ENCODE measurements at regions not wholly inside any gene's neighbourhood (a gene's known extent, or its start where the extent isn't known, plus 50 kb on each side); places are given as distances from the start of the nearest gene placed in this dataset.

DNA sequence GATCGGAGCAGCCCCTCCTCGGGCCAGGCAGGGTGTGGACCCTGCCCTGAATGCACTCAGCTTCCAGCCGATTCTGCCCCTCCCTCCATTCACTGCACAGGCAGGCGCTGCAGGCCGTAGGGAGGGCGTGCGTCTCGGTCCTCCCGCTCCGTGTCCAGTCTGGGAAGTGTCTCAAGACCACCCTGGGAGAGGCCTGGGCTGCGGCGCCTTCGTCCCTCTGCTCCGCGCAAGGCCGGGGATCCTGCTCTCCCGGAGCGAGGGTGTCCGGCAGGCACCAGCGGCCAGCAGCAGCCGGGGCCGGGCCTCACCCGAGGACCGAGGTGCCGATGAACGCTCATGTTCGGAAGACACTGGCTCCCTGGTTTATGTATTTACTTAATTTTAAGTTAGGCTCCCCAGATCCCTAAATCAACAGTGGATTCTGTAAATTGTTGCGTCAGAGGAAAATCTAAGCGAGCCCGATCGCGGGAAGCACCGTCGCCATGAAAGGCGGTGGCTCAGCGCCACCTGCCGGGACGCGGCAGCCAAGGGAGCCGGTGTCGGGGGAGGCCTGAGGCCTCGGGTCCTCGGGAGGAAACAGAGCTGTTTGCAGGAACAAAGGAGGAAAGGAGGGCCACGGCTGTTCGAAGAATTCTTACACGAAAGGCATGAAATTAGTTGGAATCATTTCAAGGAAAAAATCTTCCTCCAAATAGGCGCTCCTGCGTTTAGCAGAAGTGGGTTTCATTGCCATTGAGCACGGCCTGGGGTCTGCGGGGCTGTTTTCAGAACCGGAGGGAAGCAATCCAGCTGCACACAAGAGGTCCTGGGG is 195.3 kb downstream of the BRD1 start (continued):
- TF ChIP-seq, protein P1, sequence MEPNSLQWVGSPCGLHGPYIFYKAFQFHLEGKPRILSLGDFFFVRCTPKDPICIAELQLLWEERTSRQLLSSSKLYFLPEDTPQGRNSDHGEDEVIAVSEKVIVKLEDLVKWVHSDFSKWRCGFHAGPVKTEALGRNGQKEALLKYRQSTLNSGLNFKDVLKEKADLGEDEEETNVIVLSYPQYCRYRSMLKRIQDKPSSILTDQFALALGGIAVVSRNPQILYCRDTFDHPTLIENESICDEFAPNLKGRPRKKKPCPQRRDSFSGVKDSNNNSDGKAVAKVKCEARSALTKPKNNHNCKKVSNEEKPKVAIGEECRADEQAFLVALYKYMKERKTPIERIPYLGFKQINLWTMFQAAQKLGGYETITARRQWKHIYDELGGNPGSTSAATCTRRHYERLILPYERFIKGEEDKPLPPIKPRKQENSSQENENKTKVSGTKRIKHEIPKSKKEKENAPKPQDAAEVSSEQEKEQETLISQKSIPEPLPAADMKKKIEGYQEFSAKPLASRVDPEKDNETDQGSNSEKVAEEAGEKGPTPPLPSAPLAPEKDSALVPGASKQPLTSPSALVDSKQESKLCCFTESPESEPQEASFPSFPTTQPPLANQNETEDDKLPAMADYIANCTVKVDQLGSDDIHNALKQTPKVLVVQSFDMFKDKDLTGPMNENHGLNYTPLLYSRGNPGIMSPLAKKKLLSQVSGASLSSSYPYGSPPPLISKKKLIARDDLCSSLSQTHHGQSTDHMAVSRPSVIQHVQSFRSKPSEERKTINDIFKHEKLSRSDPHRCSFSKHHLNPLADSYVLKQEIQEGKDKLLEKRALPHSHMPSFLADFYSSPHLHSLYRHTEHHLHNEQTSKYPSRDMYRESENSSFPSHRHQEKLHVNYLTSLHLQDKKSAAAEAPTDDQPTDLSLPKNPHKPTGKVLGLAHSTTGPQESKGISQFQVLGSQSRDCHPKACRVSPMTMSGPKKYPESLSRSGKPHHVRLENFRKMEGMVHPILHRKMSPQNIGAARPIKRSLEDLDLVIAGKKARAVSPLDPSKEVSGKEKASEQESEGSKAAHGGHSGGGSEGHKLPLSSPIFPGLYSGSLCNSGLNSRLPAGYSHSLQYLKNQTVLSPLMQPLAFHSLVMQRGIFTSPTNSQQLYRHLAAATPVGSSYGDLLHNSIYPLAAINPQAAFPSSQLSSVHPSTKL (CRISPR knock-in tag; IDR thresholded peaks at IDR 0.05) = peak; percentile 31; the same call in 1 of the 2 replicates
- TF ChIP-seq, protein P2, sequence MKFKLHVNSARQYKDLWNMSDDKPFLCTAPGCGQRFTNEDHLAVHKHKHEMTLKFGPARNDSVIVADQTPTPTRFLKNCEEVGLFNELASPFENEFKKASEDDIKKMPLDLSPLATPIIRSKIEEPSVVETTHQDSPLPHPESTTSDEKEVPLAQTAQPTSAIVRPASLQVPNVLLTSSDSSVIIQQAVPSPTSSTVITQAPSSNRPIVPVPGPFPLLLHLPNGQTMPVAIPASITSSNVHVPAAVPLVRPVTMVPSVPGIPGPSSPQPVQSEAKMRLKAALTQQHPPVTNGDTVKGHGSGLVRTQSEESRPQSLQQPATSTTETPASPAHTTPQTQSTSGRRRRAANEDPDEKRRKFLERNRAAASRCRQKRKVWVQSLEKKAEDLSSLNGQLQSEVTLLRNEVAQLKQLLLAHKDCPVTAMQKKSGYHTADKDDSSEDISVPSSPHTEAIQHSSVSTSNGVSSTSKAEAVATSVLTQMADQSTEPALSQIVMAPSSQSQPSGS (CRISPR knock-in tag; IDR thresholded peaks at IDR 0.05) = no peak
- TF ChIP-seq PHF8 (CRISPR knock-in tag; IDR thresholded peaks at IDR 0.05) (0 out of 2 replicates have a peak, but pooled peaks have one; percentile 17), SMC3 (IDR thresholded peaks at IDR 0.05; ENCODE audit: low read length) (peak; percentile 48; the same call in 1 of the 2 replicates), ZFX (CRISPR knock-in tag; IDR thresholded peaks at IDR 0.05; ENCODE audit: low read depth) (peak; percentile 73), ZBTB7B (CRISPR knock-in tag; IDR thresholded peaks at IDR 0.05) (0 out of 2 replicates have a peak, but pooled peaks have one; percentile 38), STAG1 (CRISPR knock-in tag; IDR thresholded peaks at IDR 0.05) (peak; percentile 92), HDAC6 (IDR thresholded peaks at IDR 0.05; ENCODE audit: low read depth, low read length) (no peak), ZNF563 (CRISPR knock-in tag; IDR thresholded peaks at IDR 0.05) (no peak), HOXA5 (CRISPR knock-in tag; IDR thresholded peaks at IDR 0.05) (0 out of 2 replicates have a peak, but pooled peaks have one; percentile 23), CBX5 (CRISPR knock-in tag; IDR thresholded peaks at IDR 0.05; ENCODE audit: borderline replicate concordance) (peak; percentile 16; the same call in 1 of the 2 replicates), ZFP1 (CRISPR knock-in tag; IDR thresholded peaks at IDR 0.05) (no peak), ZNF552 (CRISPR knock-in tag; IDR thresholded peaks at IDR 0.05; ENCODE audit: borderline replicate concordance) (no peak), KDM2A (CRISPR knock-in tag; IDR thresholded peaks at IDR 0.05; ENCODE audit: borderline replicate concordance, low read depth) (peak; percentile 90)
- TF ChIP-seq, protein P3, sequence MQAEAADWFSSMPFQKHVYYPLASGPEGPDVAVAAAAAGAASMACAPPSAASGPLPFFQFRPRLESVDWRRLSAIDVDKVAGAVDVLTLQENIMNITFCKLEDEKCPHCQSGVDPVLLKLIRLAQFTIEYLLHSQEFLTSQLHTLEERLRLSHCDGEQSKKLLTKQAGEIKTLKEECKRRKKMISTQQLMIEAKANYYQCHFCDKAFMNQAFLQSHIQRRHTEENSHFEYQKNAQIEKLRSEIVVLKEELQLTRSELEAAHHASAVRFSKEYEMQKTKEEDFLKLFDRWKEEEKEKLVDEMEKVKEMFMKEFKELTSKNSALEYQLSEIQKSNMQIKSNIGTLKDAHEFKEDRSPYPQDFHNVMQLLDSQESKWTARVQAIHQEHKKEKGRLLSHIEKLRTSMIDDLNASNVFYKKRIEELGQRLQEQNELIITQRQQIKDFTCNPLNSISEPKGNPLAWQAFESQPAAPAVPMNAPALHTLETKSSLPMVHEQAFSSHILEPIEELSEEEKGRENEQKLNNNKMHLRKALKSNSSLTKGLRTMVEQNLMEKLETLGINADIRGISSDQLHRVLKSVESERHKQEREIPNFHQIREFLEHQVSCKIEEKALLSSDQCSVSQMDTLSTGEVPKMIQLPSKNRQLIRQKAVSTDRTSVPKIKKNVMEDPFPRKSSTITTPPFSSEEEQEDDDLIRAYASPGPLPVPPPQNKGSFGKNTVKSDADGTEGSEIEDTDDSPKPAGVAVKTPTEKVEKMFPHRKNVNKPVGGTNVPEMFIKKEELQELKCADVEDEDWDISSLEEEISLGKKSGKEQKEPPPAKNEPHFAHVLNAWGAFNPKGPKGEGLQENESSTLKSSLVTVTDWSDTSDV (CRISPR knock-in tag; IDR thresholded peaks at IDR 0.05) = no peak

Data from HepG2 (cell line).